ENCODE measurements at regions not wholly inside any gene's neighbourhood (a gene's known extent, or its start where the extent isn't known, plus 50 kb on each side); places are given as distances from the start of the nearest gene placed in this dataset.

GRCh38 chr18:55841314-55841713 is 253.3 kb upstream of the TCF4 start:
- ATAC-seq (ENCODE audit: poor library complexity) (no peak), DNase-seq (no peak)
- intact Hi-C loops (cut with DNase I) = no loop called here

GRCh38 chr18:55840601-55841170 is 252.7 kb upstream of the TCF4 start:
- DNase-seq (no peak), ATAC-seq (ENCODE audit: poor library complexity) (no peak)
- intact Hi-C loops (cut with DNase I) = no loop called here

GRCh38 chr18:55839343-55839742 is 251.4 kb upstream of the TCF4 start:
- ATAC-seq (ENCODE audit: poor library complexity) = no peak
- intact Hi-C loops (cut with DNase I) = no loop called here
- DNase-seq = no peak

GRCh38 chr18:55838841-55839240 is 250.8 kb upstream of the TCF4 start:
- DNase-seq = no peak
- intact Hi-C loops (cut with DNase I) = no loop called here
- ATAC-seq (ENCODE audit: poor library complexity) = no peak

DNA sequence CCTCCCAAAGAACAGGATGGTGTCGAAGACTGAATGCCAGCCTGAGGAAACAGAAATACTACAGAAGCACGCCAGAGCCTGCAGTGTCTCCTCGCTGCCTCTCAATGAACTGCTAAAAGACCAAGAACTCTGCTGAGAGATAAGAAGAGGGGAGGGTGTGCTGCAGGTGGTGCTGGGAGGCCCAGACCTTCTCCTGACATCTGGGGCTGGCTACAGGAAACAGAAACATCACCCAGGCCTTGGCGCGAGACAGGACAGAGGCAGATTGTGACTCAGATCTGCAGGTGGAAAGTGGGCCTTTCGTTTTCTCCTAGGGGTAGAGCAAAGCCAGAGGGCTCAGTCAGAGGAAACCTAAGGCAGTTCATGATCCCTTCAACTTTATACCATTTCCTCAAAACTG is 250.3 kb upstream of the TCF4 start:
- intact Hi-C loops (cut with DNase I) = no loop called here
- no peak for DNase-seq

GRCh38 chr18:55833543-55833942 is 245.6 kb upstream of the TCF4 start:
- ATAC-seq (ENCODE audit: poor library complexity) = no peak
- intact Hi-C loops (cut with DNase I) = no loop called here
- no peak for DNase-seq

More for the DNA sequence above, 250.3 kb upstream of the TCF4 start:
- no peak for ATAC-seq (ENCODE audit: poor library complexity)

DNA sequence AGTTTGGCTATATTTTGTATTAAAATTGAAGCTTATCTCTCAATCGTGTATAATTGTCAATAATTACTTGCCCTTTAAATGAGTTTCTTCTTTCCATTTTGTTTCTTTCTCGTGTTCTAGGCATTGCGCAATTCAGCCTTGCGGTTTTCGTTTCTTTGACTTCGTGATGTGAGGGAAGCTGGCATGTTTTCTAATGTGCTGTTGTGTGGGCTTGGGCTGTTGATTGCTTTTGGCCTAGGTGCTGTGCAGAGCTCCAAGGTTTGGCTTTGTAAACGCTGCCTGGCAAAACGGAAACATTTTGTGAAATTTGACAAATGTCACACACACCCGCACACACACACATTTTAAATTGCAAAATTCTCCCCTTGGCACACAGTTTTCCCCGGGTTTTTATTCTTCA is 242.6 kb upstream of the TCF4 start:
- no peak for DNase-seq
- ATAC-seq (ENCODE audit: poor library complexity) = no peak
- intact Hi-C loops (cut with DNase I) = no loop called here

GRCh38 chr18:55821219-55821618 is 233.2 kb upstream of the TCF4 start:
- intact Hi-C loops (cut with DNase I) = no loop called here
- ATAC-seq (ENCODE audit: poor library complexity) (no peak), DNase-seq (no peak)

- DNase-seq (no peak), ATAC-seq (ENCODE audit: poor library complexity) (no peak)
- intact Hi-C loops (cut with DNase I) = no loop called here
Measured at GRCh38 chr18:55819448-55819847, 231.5 kb upstream of the TCF4 start.

DNA sequence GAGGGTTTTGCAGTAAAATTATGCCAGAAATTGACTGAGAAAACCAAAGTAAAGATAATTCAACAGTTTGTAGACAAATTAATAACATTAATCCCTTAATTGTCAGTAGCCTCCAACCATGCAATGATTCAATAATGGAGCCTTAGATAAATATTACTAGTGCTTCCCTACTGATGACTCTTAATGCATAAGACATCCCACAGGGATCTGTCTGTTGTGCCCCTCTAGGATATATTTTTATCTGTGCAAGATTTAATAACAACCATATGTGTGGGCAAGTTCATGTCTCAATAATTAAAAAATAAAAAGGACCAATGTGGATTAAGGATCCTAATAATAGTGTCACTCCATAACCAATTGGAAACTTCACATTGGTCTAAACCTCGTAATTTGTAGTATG is 230.3 kb upstream of the TCF4 start:
- DNase-seq = no peak

GRCh38 chr18:55811925-55812324 is 223.9 kb upstream of the TCF4 start:
- no peak for DNase-seq

More for the DNA sequence above, 230.3 kb upstream of the TCF4 start:
- intact Hi-C loops (cut with DNase I) = no loop called here
- no peak for ATAC-seq (ENCODE audit: poor library complexity)

GRCh38 chr18:55805666-55806065 is 217.7 kb upstream of the TCF4 start:
- DNase-seq (no peak), ATAC-seq (ENCODE audit: poor library complexity) (no peak)
- intact Hi-C loops (cut with DNase I) = no loop called here

More at GRCh38 chr18:55811925-55812324, 223.9 kb upstream of the TCF4 start:
- ATAC-seq (ENCODE audit: poor library complexity) = no peak
- intact Hi-C loops (cut with DNase I) = no loop called here

GRCh38 chr18:55795101-55795669 is 207.2 kb upstream of the TCF4 start:
- ATAC-seq (ENCODE audit: poor library complexity) (peak; percentile 12), DNase-seq (no peak)
- intact Hi-C loops (cut with DNase I) = no loop called here

DNA sequence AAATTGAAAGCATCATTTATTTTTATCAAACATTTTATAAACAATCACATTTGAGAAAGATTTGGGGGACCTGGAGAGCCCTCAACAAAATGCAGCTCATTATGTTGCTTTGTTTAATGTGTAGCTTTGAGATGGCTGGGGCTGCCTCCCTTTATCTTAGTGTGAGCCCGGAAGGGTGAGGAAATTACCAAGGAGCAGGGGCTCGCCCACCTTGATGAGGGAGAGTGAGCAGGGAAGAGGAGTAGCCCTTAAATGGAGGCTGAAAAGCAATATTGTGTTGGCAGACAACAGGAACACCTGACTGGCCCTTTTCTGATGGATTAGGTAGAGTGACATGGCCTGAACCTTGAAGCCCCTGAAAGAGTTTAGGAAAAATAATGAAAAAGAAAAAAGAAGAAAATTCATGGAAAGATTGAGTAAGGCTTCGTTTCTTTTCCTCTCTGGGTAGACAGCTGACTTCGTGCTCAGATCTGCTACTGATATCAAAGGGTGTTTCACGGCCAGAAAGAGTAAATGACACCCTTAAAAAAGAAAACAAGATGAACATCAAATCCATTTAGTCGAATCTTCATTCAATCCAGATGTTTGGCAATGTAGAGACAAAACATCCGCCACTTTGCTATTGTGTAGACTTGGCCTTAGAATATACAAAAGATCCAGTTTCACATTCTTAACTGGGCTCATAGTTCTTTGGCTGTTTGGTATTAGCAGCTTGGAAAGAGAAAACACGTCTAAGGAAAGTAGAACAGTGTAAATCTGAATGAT is 206.5 kb upstream of the TCF4 start:
- ATAC-seq (ENCODE audit: poor library complexity) = peak; percentile 51
- intact Hi-C loops (cut with DNase I) = no loop called here
- DNase-seq = no peak

DNA sequence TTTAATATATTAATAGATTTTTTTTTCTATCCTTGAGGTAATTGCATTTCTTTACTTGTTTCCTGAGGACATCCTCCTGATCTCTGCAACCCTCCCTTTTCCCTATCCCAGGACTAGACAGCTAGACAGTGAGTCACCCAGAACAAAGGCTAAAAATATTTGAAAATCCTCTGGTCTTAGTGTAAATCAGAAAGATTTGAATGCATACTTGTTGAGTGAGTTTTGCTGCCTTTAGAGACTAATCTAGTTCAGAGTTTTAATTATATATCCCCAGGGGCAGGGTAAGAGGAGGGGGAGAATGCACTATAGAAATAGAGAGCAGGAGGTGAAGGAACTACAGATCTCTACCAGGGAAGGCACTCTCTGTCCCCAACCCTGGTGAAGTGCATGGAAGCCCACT is 202.3 kb upstream of the TCF4 start:
- intact Hi-C loops (cut with DNase I) = no loop called here
- DNase-seq = no peak
- no peak for ATAC-seq (ENCODE audit: poor library complexity)

DNA sequence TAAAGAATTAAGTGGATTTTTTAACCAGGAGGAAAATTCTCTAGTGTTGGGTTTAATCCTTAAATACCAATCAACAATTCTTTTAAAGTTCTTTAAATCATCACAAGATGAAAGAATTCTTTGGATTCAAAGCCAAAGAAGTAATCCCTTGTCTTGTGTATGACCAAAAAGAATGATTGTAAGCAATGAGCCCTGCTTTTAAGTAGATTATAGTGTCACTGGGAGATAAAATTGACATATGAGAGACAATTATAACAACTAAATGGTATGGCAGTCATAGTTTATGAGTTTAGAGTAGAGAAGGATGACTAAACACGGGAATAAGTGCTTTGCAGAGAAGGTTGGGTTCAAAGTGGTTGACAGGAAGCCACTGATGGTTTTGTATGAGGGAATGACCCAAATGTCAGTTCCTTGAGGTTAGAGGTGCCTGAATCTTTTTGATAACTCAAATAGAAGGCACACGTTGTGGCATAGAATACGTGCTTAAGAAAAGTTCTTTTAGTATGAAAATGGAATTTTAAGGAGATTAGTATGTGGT is 199.6 kb upstream of the TCF4 start:
- DNase-seq (no peak), ATAC-seq (ENCODE audit: poor library complexity) (no peak)
- intact Hi-C loops (cut with DNase I) = loop anchor here (10.0 kb wide), 1 partner anchor 787 kb away; no protein-coding TSS in a partner anchor

- intact Hi-C loops (cut with DNase I) = loop anchor here (10.0 kb wide), 1 partner anchor 788 kb away; no protein-coding TSS in a partner anchor
Measured at GRCh38 chr18:55786651-55787272, 198.8 kb upstream of the TCF4 start.

DNA sequence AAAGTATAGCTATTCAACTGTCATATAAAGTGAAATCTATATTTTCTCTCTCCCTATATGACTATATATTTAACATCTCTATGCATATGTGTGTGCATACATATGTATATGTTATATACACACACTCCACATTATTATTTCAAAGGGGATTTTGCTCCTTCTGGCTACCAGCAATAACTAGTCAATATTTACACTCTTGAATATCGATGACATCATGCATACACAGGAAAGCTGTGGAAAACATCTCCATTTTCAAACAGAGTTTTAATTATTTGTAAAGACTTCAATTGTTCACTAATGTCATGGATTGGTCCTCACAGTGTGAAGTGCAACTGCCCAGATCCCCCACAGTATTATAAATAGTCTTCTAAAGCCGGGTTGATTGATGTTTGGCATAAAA is 195.9 kb upstream of the TCF4 start:
- no peak for ATAC-seq (ENCODE audit: poor library complexity)
- DNase-seq = no peak
- intact Hi-C loops (cut with DNase I) = loop anchor here (5.0 to 10.0 kb wide), 4 partner anchors 197 to 791 kb away; partner anchors contain the start of gene TCF4

More at GRCh38 chr18:55786651-55787272, 198.8 kb upstream of the TCF4 start:
- no peak for DNase-seq
- ATAC-seq (ENCODE audit: poor library complexity) = no peak

GRCh38 chr18:55781481-55781957 is 193.5 kb upstream of the TCF4 start:
- intact Hi-C loops (cut with DNase I) = loop anchor here (5.0 to 10.0 kb wide), 4 partner anchors 194 to 793 kb away; partner anchors contain the start of gene TCF4
- ATAC-seq (ENCODE audit: poor library complexity) = peak; percentile 62
- peak; percentile 50 for DNase-seq
